Lower leg skin (tissue), 4 donors: ENCODE measurements at regions not wholly inside any gene's neighbourhood (a gene's known extent, or its start where the extent isn't known, plus 50 kb on each side); places are given as distances from the start of the nearest gene placed in this dataset.

Experiments used
- DNase-seq, 2 donors: peaks; one replicate each; pipeline ENCODE4 v3.0.0-alpha.2; 2019; ENCODE audit warnings: low spot score in 2 of 2
- H3K4me3 ChIP-seq: fragments of 200-600 bp; sonication (generic); 2 replicates; pipeline ENCODE4 v1.5.1; 2017; ENCODE audit warnings: mild to moderate bottlenecking, low read depth; ENCODE audit not compliant: poor library complexity, severe bottlenecking
- POLR2A ChIP-seq, 2 donors: fragments of 450-650 bp; IDR thresholded peaks; one replicate each; pipeline ENCODE4 v1.6.1; 2016 to 2017; ENCODE audit warnings: antibody characterized with exemption in 2 of 2, mild to moderate bottlenecking in 1 of 2, moderate library complexity in 1 of 2
- WGBS, 2 donors: methylation state at CpG; one replicate each; pipeline ENCODE4 v1.1.5; 2018; 5-methylcytosine and 5-hydroxymethylcytosine counted together
- intact Hi-C: fragments of 100-400 bp; cut with DNase I; formaldehyde crosslinking; loops from one replicate; pipeline ENCODE4 v1.15.0; 2023; ENCODE audit warnings: low total_unique reads
- TF ChIP-seq, protein P1 (sequence below), 3 donors: fragments of 450-650 bp; IDR thresholded peaks; one replicate each; pipeline ENCODE4 v1.5.1; 2016; ENCODE audit warnings: antibody characterized with exemption in 3 of 3, mild to moderate bottlenecking in 3 of 3, moderate library complexity in 2 of 3

- WGBS, 2 donors, result 85 to 89% methylated on average over 2 of the region's 2 CpGs
- no peak for DNase-seq
- TF ChIP-seq, protein P1, sequence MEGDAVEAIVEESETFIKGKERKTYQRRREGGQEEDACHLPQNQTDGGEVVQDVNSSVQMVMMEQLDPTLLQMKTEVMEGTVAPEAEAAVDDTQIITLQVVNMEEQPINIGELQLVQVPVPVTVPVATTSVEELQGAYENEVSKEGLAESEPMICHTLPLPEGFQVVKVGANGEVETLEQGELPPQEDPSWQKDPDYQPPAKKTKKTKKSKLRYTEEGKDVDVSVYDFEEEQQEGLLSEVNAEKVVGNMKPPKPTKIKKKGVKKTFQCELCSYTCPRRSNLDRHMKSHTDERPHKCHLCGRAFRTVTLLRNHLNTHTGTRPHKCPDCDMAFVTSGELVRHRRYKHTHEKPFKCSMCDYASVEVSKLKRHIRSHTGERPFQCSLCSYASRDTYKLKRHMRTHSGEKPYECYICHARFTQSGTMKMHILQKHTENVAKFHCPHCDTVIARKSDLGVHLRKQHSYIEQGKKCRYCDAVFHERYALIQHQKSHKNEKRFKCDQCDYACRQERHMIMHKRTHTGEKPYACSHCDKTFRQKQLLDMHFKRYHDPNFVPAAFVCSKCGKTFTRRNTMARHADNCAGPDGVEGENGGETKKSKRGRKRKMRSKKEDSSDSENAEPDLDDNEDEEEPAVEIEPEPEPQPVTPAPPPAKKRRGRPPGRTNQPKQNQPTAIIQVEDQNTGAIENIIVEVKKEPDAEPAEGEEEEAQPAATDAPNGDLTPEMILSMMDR (IDR thresholded peaks at IDR 0.05), result no peak
- TF ChIP-seq POLR2A (IDR thresholded peaks at IDR 0.05), result no peak
- intact Hi-C loops, result no loop called here
- H3K4me3 ChIP-seq, result no peak overlapping the region
These were observed 99.8 kb downstream of the METTL4 start for GRCh38 chr18:2471523-2471922.

DNA sequence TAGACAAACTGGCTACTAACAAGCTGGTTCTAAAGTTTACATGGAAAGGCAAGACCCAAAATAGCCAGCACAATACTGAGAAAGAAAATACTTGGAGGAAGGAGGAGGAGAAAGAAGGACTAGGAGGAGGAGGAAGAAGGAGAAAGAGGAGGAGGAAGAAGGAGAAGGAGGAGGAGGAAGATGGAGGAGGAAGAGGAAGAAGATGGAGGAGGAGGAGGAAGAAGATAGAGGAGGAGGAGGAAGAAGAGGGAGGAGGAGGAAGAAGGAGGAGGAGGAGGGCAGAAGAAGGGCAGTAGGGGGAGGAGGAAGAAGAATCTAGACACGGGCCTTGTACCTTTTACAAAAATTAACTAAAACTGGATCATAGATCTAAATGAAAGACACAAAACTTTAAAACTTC is 92.6 kb downstream of the METTL4 start:
- WGBS, 2 donors, result 61% methylated on average over 1 of the region's 1 CpG
- no peak for DNase-seq
- intact Hi-C loops, result no loop called here
- H3K4me3 ChIP-seq, result no peak overlapping the region
- TF ChIP-seq, protein P1 (IDR thresholded peaks at IDR 0.05), result no peak
- TF ChIP-seq POLR2A (IDR thresholded peaks at IDR 0.05), result no peak

DNA sequence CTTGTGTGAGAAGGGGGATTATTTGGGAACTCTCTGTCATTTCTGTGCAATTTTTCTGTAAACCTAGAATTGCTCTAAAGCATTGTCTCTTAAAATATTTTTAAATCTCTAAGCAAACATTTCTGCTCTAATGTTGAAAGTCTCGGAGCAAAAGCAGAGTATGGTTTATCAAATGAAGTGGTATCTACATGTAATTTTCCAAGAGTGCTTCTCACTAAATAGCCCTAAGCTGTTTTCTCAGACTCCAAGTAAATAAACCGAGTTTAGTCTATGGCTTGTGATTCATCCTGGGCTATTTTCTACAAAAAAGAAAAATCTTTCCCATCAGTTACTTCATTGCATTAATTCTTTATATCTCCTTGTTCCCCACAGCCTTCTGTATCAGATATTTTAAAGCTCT is 90.8 kb downstream of the METTL4 start:
- TF ChIP-seq, protein P1 (IDR thresholded peaks at IDR 0.05), result no peak
- no peak for TF ChIP-seq POLR2A (IDR thresholded peaks at IDR 0.05)
- intact Hi-C loops, result no loop called here
- H3K4me3 ChIP-seq, result no peak overlapping the region
- no peak for DNase-seq
- WGBS, 2 donors, result 71 to 80% methylated on average over 2 of the region's 2 CpGs

DNA sequence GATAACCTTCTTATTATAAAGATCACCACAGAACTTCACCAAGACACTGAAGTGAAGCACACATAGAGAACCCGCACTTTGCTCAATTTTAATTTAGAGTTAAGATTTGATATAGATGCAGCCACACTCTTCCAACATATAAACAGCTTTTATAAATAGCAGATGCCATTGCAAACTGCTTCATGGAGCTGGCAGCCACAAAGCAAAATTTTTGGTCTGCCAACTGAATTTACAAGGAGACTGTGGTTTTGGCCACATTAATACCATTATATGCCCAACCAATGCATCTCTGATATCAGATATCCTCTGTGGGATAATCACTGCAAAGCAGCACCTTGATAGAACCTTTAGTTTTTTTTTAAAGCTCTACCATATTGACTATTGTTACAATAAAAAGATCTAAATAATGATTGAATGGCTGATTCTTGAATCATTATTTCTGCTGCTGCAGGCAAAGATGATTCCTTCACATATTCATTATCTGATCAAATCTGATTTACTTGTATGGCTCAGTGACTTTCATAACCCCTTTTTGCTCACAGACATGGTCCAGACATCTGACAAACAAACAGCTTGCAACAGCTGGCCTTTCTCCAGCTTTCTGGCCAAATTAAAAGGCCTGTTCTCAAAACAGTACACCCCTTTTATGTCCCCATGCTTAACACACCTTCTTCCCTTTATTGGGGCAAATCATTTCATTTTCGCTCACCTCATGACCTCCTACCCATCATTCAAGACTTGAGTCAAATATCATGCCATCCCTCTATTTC is 88.4 kb downstream of the METTL4 start:
- WGBS, 2 donors, result 76 to 92% methylated on average over 2 of the region's 2 CpGs
- TF ChIP-seq, protein P1 (IDR thresholded peaks at IDR 0.05), result no peak
- no peak for TF ChIP-seq POLR2A (IDR thresholded peaks at IDR 0.05)
- DNase-seq, result no peak
- H3K4me3 ChIP-seq, result no peak overlapping the region
- intact Hi-C loops, result no loop called here

DNA sequence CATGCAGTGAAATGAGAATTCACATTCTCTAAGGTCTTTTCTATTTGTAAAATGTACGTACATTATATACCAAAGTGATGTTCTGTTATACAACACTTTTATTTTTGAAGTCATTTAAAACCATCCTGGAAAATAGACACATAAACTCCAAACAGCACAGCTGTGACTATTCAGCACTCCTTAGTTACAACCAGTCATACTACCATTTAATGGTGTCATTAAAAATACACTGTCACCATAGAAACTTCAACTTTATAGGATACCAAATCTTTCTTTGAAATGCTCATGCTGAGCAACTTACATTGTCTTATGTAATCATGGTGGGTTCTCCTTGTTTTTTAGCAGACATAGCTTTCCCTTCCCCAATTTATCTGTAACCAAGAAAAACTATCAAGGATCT is 85.3 kb downstream of the METTL4 start:
- intact Hi-C loops, result no loop called here
- TF ChIP-seq, protein P1 (IDR thresholded peaks at IDR 0.05), result no peak
- TF ChIP-seq POLR2A (IDR thresholded peaks at IDR 0.05), result no peak
- no peak overlapping the region for H3K4me3 ChIP-seq
- 91 to 98% methylated on average over 1 of the region's 1 CpG for WGBS, 2 donors
- DNase-seq, result no peak

DNA sequence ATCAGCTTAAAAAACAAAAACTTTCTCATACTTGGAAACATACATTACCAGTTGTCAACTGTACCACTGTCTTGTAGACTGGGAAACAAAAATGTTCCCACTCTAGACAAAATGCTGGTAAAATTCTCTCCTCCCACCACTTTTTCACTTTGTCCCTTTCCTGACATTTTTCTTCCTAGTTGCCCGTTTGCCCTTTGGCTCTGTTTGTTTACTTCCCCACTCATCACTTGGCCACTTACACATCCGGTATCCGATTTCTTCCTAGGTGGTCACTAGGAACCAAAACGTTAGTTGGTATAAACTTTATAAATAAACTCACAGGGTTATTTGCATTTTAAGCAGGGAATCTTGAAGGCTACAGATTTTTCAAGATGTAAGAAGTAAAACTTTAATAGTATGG is 84.9 kb downstream of the METTL4 start:
- no peak overlapping the region for H3K4me3 ChIP-seq
- no peak for TF ChIP-seq POLR2A (IDR thresholded peaks at IDR 0.05)
- TF ChIP-seq, protein P1 (IDR thresholded peaks at IDR 0.05), result no peak
- DNase-seq, result no peak
- intact Hi-C loops, result no loop called here
- 43 to 50% methylated on average over 4 of the region's 4 CpGs for WGBS, 2 donors
